GM12892 (cell line): ENCODE measurements at regions not wholly inside any gene's neighbourhood (a gene's known extent, or its start where the extent isn't known, plus 50 kb on each side); places are given as distances from the start of the nearest gene placed in this dataset.

ENCODE experiments used
- POLR2A ChIP-seq: IDR thresholded peaks from 2 replicates; pipeline ENCODE4 v1.6.1; 2011; ENCODE audit warnings: low read depth, low read length, control low read depth
- POLR2AphosphoS5 ChIP-seq: IDR thresholded peaks from 2 replicates; pipeline ENCODE4 v1.6.1; 2011; ENCODE audit warnings: low read depth, low read length, control low read depth

DNA sequence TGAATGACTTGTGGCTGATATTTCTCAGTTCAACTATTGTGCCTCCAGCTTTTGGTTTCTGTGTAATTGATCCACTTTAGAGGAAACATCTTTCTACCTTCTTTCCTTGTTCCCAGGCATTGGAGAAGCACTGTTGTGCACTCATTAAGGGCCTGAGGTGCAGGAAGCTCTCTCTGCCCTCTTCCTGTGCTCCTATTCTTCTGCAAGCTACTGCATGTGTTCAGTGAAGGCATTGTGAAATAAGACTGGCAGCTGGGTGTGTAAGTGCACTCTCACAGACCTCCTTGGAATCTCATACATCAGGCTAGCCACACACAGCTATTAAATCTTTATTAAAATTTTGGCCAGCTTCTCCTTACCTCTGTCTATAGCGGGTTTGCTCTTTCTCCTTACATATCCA lies 177.8 kb downstream of the OGFRL1 start:
- TF ChIP-seq POLR2AphosphoS5: no peak
- no peak for TF ChIP-seq POLR2A
